Transverse colon (tissue), 4 donors: ENCODE measurements at regions not wholly inside any gene's neighbourhood (a gene's known extent, or its start where the extent isn't known, plus 50 kb on each side); places are given as distances from the start of the nearest gene placed in this dataset.

ENCODE experiments used
- DNase-seq: peaks from one replicate; pipeline ENCODE4 v3.0.0-alpha.2; 2019
- H3K27ac ChIP-seq, 4 donors: fragments of 200-600 bp; sonication (generic); 2 replicates each; pipeline ENCODE4 v1.5.1; 2016 to 2018; ENCODE audit warnings: inconsistent platforms in 4 of 4
- H3K27me3 ChIP-seq: fragments of 200-600 bp; sonication (generic); 2 replicates; pipeline ENCODE4 v1.5.1; 2017; ENCODE audit warnings: inconsistent platforms
- H3K36me3 ChIP-seq, 4 donors: fragments of 200-600 bp; sonication (generic); 2 replicates each; pipeline ENCODE4 v1.5.1; 2017 to 2019; ENCODE audit warnings: inconsistent platforms in 4 of 4
- H3K4me1 ChIP-seq, 4 donors: fragments of 200-600 bp; sonication (generic); 2 replicates each; pipeline ENCODE4 v1.5.1; 2017 to 2020; ENCODE audit warnings: inconsistent platforms in 4 of 4
- H3K4me3 ChIP-seq, 4 donors: fragments of 200-600 bp; sonication (generic); 1 replicate in 1 of 4; 2 replicates in 3 of 4; pipeline versions ENCODE4 v1.5.1 to v1.6.1; 2017 to 2019; ENCODE audit warnings: inconsistent platforms in 4 of 4
- H3K9me3 ChIP-seq, 2 donors: fragments of 200-600 bp; sonication (generic); 2 replicates each; pipeline ENCODE4 v1.5.1; 2017 to 2019; ENCODE audit warnings: inconsistent platforms in 2 of 2
- EP300 ChIP-seq: sonication (generic); formaldehyde crosslinking; IDR thresholded peaks from one replicate; pipeline ENCODE4 v1.6.1; 2017; ENCODE audit warnings: antibody characterized with exemption, low read depth
- POLR2A ChIP-seq: fragments of 450-650 bp; IDR thresholded peaks from one replicate; pipeline ENCODE4 v1.6.1; 2016; ENCODE audit warnings: antibody characterized with exemption, mild to moderate bottlenecking, moderate library complexity
- POLR2AphosphoS5 ChIP-seq, 3 donors: sonication (generic); formaldehyde crosslinking; IDR thresholded peaks; one replicate each; pipeline ENCODE4 v1.6.1; 2016; ENCODE audit warnings: antibody characterized with exemption in 3 of 3
- WGBS, 2 donors: methylation state at CpG; one replicate each; pipeline ENCODE4 v1.1.5; 2018; ENCODE audit warnings: low coverage in 1 of 2; 5-methylcytosine and 5-hydroxymethylcytosine counted together
- in situ Hi-C, 4 donors: fragments of 200-750 bp; cut with MboI; loops; one replicate each; pipeline versions ENCODE4 v1.15.0 to v1.15.1; 2017; ENCODE audit warnings: low sequenced_read_pairs in 3 of 4, low pct_ligation_motif_present in 1 of 4, low pct_unique_long_range_greater_than_20kb in 1 of 4
- intact Hi-C: fragments of 100-400 bp; cut with DNase I; formaldehyde crosslinking; loops from one replicate; pipeline ENCODE4 v1.15.1; 2023; ENCODE audit warnings: low total_unique reads
- TF ChIP-seq, protein P1 (sequence below), 5 experiments: fragments of 200-600 bp in 3 of 5; fragments of 450-650 bp in 2 of 5; sonication (generic) in 3 of 5; IDR thresholded peaks; 1 replicate in 2 of 5; 2 replicates in 3 of 5; pipeline ENCODE4 v1.5.1; 2016 to 2017; ENCODE audit warnings: antibody characterized with exemption in 5 of 5, inconsistent platforms in 3 of 5, mild to moderate bottlenecking in 2 of 5, moderate library complexity in 1 of 5

DNA sequence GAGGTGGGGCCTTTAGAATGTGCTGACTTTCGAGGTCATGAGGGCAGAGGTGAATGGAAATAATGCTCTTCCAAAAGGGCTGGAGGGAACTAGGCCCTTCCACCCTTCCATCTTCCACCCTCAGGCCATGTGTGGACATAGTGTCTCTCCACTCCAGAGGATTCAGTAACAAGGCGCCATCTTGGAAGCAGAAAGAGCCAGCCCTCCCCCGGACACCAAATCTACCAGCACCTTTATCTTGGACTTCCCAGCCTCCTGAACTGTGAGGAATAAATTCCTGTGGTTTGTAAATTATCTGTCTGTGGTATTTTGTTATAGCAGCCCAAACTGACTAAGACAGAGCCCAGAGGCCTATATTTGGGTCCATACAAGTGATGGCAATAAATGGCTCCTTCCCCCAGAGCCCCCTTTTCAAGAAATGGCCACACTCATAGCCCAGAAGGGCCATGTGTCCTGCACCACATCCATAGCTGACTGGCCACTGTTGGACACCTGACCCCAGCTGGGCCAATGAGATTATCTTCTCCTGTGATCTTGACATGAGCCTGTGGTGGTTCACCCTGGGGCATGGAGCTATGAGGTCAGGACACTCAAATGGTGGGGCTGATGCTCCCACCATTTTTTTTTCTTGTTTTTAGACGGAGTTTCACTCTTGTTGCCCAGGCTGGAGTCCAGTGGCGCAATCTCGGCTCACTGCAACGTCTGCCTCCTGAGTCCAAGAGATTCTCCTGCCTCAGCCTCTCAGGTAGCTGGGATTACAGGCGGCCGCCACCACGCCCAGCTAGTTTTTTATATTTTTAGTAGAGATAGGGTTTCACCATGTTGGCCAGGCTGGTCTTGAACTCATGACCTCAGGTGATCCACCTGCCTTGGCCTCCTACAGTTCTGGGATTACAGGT lies 114.9 kb downstream of the RRAGC start:
- no peaks in the 10 kb centered on the region for H3K4me1 ChIP-seq
- 0 to 86% methylated on average over 1 to 10 of the region's 10 CpGs for WGBS, 2 donors
- H3K9me3 ChIP-seq, result no peaks in the 10 kb centered on the region
- no peak overlapping the region for H3K27ac ChIP-seq
- in situ Hi-C loops, result no loop called here
- H3K27me3 ChIP-seq, result no peaks in the 10 kb centered on the region
- no peak for TF ChIP-seq EP300
- no peak for TF ChIP-seq POLR2AphosphoS5 (IDR thresholded peaks at IDR 0.05)
- TF ChIP-seq, protein P1, sequence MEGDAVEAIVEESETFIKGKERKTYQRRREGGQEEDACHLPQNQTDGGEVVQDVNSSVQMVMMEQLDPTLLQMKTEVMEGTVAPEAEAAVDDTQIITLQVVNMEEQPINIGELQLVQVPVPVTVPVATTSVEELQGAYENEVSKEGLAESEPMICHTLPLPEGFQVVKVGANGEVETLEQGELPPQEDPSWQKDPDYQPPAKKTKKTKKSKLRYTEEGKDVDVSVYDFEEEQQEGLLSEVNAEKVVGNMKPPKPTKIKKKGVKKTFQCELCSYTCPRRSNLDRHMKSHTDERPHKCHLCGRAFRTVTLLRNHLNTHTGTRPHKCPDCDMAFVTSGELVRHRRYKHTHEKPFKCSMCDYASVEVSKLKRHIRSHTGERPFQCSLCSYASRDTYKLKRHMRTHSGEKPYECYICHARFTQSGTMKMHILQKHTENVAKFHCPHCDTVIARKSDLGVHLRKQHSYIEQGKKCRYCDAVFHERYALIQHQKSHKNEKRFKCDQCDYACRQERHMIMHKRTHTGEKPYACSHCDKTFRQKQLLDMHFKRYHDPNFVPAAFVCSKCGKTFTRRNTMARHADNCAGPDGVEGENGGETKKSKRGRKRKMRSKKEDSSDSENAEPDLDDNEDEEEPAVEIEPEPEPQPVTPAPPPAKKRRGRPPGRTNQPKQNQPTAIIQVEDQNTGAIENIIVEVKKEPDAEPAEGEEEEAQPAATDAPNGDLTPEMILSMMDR (IDR thresholded peaks at IDR 0.05), result no peak
- intact Hi-C loops, result no loop called here
- DNase-seq, result no peak
- no peak overlapping the region for H3K4me3 ChIP-seq
- no peaks in the 10 kb centered on the region for H3K36me3 ChIP-seq

DNA sequence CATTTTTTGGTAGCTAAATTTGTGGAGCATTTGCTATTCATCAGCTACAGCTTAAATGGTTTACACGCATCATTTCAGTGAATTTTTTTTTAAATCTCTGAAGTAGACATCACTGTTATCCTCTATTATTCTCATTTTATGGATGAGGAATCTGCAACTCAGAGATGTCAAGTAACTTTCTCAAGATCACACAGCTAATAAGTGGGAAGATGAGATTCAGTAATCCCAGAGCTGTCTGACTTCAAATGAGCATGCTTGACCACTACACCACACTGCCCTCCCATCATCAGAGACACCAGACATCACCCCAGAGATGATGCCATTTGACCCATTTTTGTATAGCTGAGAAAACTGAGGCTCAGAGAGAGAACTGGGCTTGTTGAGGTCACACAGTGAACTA lies 116.4 kb downstream of the RRAGC start:
- in situ Hi-C loops (no loop called here), intact Hi-C loops (no loop called here)
- TF ChIP-seq POLR2A (no peak), POLR2AphosphoS5 (IDR thresholded peaks at IDR 0.05) (no peak), EP300 (no peak)
- TF ChIP-seq, protein P1 (IDR thresholded peaks at IDR 0.05), result no peak
- no peaks in the 10 kb centered on the region for H3K27me3 ChIP-seq
- WGBS, 2 donors, result 88 to 100% methylated on average over 1 of the region's 1 CpG
- H3K36me3 ChIP-seq, result no peaks in the 10 kb centered on the region
- H3K4me3 ChIP-seq, result no peak overlapping the region
- H3K27ac ChIP-seq, result no peak overlapping the region
- no peaks in the 10 kb centered on the region for H3K4me1 ChIP-seq
- DNase-seq, result no peak
- H3K9me3 ChIP-seq, result no peaks in the 10 kb centered on the region

DNA sequence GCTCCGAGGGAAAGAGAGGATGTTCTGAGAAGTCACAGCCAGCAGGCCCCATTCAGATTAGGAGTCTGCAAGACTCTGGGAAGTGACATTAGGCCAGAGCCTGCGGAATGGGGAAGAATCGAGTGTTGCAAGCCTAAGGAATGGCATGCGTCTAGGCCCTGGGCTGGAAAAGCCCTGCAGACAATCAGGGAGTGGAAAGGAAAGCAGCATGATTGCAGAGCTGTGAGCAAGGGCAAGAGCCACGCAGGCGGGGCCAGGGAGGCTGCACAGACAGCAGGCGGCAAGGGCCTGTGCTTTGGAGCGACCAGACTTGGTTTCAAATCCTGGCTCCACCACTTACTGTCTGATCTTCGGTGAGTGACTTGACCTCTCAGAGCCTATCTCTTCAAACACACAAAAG lies 118.2 kb downstream of the RRAGC start:
- H3K4me3 ChIP-seq, result no peak overlapping the region
- intact Hi-C loops (no loop called here), in situ Hi-C loops (no loop called here)
- no peaks in the 10 kb centered on the region for H3K36me3 ChIP-seq
- no peaks in the 10 kb centered on the region for H3K9me3 ChIP-seq
- WGBS, 2 donors, result 80 to 81% methylated on average over 2 to 9 of the region's 9 CpGs
- no peak overlapping the region for H3K27ac ChIP-seq
- TF ChIP-seq, protein P1 (IDR thresholded peaks at IDR 0.05), result no peak
- TF ChIP-seq EP300 (no peak), POLR2A (no peak), POLR2AphosphoS5 (IDR thresholded peaks at IDR 0.05) (no peak)
- no peaks in the 10 kb centered on the region for H3K4me1 ChIP-seq
- no peaks in the 10 kb centered on the region for H3K27me3 ChIP-seq
- DNase-seq, result no peak

DNA sequence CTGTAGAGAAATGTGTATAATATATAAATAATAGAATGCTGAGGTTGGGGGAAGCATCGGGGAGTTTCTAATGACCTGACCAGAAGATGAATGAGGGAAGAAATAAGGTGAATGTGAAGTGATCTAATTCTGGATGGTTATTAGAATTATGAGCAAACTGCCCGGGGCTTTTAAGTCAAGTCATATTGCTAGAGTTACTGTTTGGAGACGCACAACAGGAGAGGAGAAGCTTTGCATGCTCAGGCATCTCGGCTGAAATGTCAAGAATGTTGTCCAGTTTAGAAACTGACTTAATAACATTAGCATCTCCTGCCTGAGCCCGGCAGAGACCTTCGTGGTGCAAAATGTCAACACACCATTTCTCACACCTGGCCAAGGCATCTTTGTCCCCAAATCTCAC lies 119.1 kb downstream of the RRAGC start:
- Histone ChIP-seq H3K4me3 (no peak overlapping the region), H3K9me3 (no peaks in the 10 kb centered on the region), H3K4me1 (no peaks in the 10 kb centered on the region), H3K27me3 (no peaks in the 10 kb centered on the region), H3K27ac (no peak overlapping the region), H3K36me3 (no peaks in the 10 kb centered on the region)
- in situ Hi-C loops (no loop called here), intact Hi-C loops (no loop called here)
- 56 to 74% methylated on average over 2 to 6 of the region's 6 CpGs for WGBS, 2 donors
- no peak for DNase-seq
- TF ChIP-seq EP300 (no peak), POLR2AphosphoS5 (IDR thresholded peaks at IDR 0.05) (no peak), POLR2A (no peak)
